Breast epithelium (tissue), 4 donors: ENCODE measurements at regions not wholly inside any gene's neighbourhood (a gene's known extent, or its start where the extent isn't known, plus 50 kb on each side); places are given as distances from the start of the nearest gene placed in this dataset.

Experiments used
- DNase-seq, 2 donors: peaks; one replicate each; pipeline ENCODE4 v3.0.0-alpha.2; 2019; ENCODE audit warnings: low spot score in 2 of 2
- H3K27ac ChIP-seq, 2 donors: fragments of 200-600 bp; sonication (generic) in 1 of 2; one replicate each; pipeline ENCODE4 v1.5.1; 2016 to 2019; ENCODE audit warnings: mild to moderate bottlenecking in 1 of 2
- H3K27me3 ChIP-seq, 2 donors: fragments of 200-600 bp; sonication (generic) in 1 of 2; one replicate each; pipeline versions ENCODE4 v1.5.1 to v1.6.0; 2017 to 2019; ENCODE audit warnings: control low read depth in 1 of 2, mild to moderate bottlenecking in 1 of 2
- H3K36me3 ChIP-seq: fragments of 200-600 bp; one replicate; pipeline ENCODE4 v1.5.1; 2019
- H3K4me1 ChIP-seq, 2 donors: fragments of 200-600 bp; sonication (generic); one replicate each; pipeline ENCODE4 v1.5.1; 2016 to 2019; ENCODE audit warnings: control low read depth in 1 of 2
- H3K4me3 ChIP-seq, 3 donors: fragments of 200-600 bp; sonication (generic); 1 replicate in 2 of 3; 2 replicates in 1 of 3; pipeline ENCODE4 v1.5.1; 2016 to 2019; ENCODE audit warnings: mild to moderate bottlenecking in 3 of 3, moderate library complexity in 2 of 3
- H3K9me3 ChIP-seq, 2 donors: fragments of 200-600 bp; sonication (generic) in 1 of 2; one replicate each; pipeline ENCODE4 v1.5.1; 2016 to 2019; ENCODE audit warnings: control low read depth in 1 of 2
- CTCF ChIP-seq, 3 donors: fragments of 450-650 bp; IDR thresholded peaks; one replicate each; pipeline ENCODE4 v1.5.1; 2016 to 2017; ENCODE audit warnings: antibody characterized with exemption in 3 of 3, mild to moderate bottlenecking in 3 of 3, moderate library complexity in 3 of 3
- POLR2A ChIP-seq: fragments of 450-650 bp; IDR thresholded peaks from one replicate; pipeline ENCODE4 v1.6.1; 2016; ENCODE audit warnings: antibody characterized with exemption, mild to moderate bottlenecking, moderate library complexity
- POLR2AphosphoS5 ChIP-seq, 3 donors: sonication (generic); formaldehyde crosslinking; IDR thresholded peaks; one replicate each; pipeline ENCODE4 v1.6.1; 2017; ENCODE audit warnings: antibody characterized with exemption in 3 of 3
- intact Hi-C: fragments of 100-400 bp; cut with DNase I; formaldehyde crosslinking; loops from one replicate; pipeline ENCODE4 v1.15.1; 2023; ENCODE audit warnings: low total_unique reads

GRCh38 chr13:99724633-99725517 lies 223.6 kb downstream of the TM9SF2 start:
- intact Hi-C loops: no loop called here
- no peak overlapping the region for H3K4me3 ChIP-seq
- no peaks in the 10 kb centered on the region for H3K4me1 ChIP-seq
- no peaks in the 10 kb centered on the region for H3K9me3 ChIP-seq
- TF ChIP-seq POLR2A: no peak
- no peak for TF ChIP-seq POLR2AphosphoS5 (IDR thresholded peaks at IDR 0.05)
- no peak for DNase-seq
- H3K36me3 ChIP-seq: no peaks in the 10 kb centered on the region
- H3K27me3 ChIP-seq: no peaks in the 10 kb centered on the region
- no peak overlapping the region for H3K27ac ChIP-seq

- Histone ChIP-seq H3K36me3 (no peaks in the 10 kb centered on the region), H3K27ac (no peak overlapping the region), H3K4me3 (no peak overlapping the region), H3K4me1 (no peaks in the 10 kb centered on the region), H3K9me3 (peaks cover 0 to 7% of the 10 kb centered on the region in 2 donors), H3K27me3 (no peaks in the 10 kb centered on the region)
- TF ChIP-seq POLR2AphosphoS5 (IDR thresholded peaks at IDR 0.05): no peak
- TF ChIP-seq POLR2A: no peak
- no peak for TF ChIP-seq CTCF (IDR thresholded peaks at IDR 0.05)
- no peak for DNase-seq
- intact Hi-C loops: no loop called here
Measured at GRCh38 chr13:99723878-99724277, 222.6 kb downstream of the TM9SF2 start.

- intact Hi-C loops: no loop called here
- Histone ChIP-seq H3K27me3 (no peaks in the 10 kb centered on the region), H3K4me3 (no peak overlapping the region), H3K9me3 (peaks cover 0 to 7% of the 10 kb centered on the region in 2 donors), H3K36me3 (no peaks in the 10 kb centered on the region), H3K4me1 (no peaks in the 10 kb centered on the region), H3K27ac (no peak overlapping the region)
- no peak for TF ChIP-seq POLR2AphosphoS5 (IDR thresholded peaks at IDR 0.05)
- no peak for TF ChIP-seq POLR2A
- TF ChIP-seq CTCF (IDR thresholded peaks at IDR 0.05): no peak
- no peak for DNase-seq
Measured at GRCh38 chr13:99722931-99723330, 221.7 kb downstream of the TM9SF2 start.

GRCh38 chr13:99722338-99722818 lies 221.1 kb downstream of the TM9SF2 start:
- DNase-seq: no peak
- Histone ChIP-seq H3K27ac (no peak overlapping the region), H3K4me3 (no peak overlapping the region), H3K9me3 (peaks cover 0 to 7% of the 10 kb centered on the region in 2 donors), H3K27me3 (no peaks in the 10 kb centered on the region), H3K36me3 (no peaks in the 10 kb centered on the region), H3K4me1 (no peaks in the 10 kb centered on the region)
- no peak for TF ChIP-seq CTCF (IDR thresholded peaks at IDR 0.05)
- TF ChIP-seq POLR2A: no peak
- no peak for TF ChIP-seq POLR2AphosphoS5 (IDR thresholded peaks at IDR 0.05)
- intact Hi-C loops: no loop called here

- no peaks in the 10 kb centered on the region for H3K27me3 ChIP-seq
- peaks cover 0 to 7% of the 10 kb centered on the region in 2 donors for H3K9me3 ChIP-seq
- no peaks in the 10 kb centered on the region for H3K36me3 ChIP-seq
- H3K4me1 ChIP-seq: no peaks in the 10 kb centered on the region
- TF ChIP-seq CTCF (IDR thresholded peaks at IDR 0.05) (no peak), POLR2A (no peak), POLR2AphosphoS5 (IDR thresholded peaks at IDR 0.05) (no peak)
- no peak overlapping the region for H3K4me3 ChIP-seq
- DNase-seq: no peak
- intact Hi-C loops: no loop called here
- no peak overlapping the region for H3K27ac ChIP-seq
Measured at GRCh38 chr13:99721606-99722337, 220.5 kb downstream of the TM9SF2 start.
